ENCODE measurements at regions not wholly inside any gene's neighbourhood (a gene's known extent, or its start where the extent isn't known, plus 50 kb on each side); places are given as distances from the start of the nearest gene placed in this dataset.

DNA sequence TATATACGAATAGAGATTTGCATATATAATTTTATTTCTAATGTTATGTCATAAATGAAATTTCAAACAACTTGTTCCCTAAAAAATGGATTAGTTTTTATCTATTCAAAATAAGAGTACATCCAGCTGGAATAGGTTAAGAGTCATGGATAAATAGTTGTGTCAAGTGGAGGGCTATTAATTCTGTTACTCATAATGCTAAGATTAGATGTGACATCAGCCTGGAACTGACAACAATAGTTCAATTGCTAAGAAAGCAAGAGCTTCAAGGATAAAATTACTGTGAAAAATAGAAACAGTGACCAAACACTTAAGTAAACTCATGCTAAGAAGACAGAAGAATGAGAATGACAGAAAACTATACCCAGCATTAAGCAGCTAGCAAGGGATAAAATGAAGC lies 92.2 kb upstream of the CDH9 start:
- TF ChIP-seq, protein P1, sequence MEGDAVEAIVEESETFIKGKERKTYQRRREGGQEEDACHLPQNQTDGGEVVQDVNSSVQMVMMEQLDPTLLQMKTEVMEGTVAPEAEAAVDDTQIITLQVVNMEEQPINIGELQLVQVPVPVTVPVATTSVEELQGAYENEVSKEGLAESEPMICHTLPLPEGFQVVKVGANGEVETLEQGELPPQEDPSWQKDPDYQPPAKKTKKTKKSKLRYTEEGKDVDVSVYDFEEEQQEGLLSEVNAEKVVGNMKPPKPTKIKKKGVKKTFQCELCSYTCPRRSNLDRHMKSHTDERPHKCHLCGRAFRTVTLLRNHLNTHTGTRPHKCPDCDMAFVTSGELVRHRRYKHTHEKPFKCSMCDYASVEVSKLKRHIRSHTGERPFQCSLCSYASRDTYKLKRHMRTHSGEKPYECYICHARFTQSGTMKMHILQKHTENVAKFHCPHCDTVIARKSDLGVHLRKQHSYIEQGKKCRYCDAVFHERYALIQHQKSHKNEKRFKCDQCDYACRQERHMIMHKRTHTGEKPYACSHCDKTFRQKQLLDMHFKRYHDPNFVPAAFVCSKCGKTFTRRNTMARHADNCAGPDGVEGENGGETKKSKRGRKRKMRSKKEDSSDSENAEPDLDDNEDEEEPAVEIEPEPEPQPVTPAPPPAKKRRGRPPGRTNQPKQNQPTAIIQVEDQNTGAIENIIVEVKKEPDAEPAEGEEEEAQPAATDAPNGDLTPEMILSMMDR (IDR thresholded peaks at IDR 0.05; ENCODE audit: low read depth, low read length): no peak
- TF ChIP-seq EZH2phosphoT487 (IDR thresholded peaks at IDR 0.05; ENCODE audit: low read depth): no peak

All from OCI-LY3 (cell line).